ENCODE measurements at regions not wholly inside any gene's neighbourhood (a gene's known extent, or its start where the extent isn't known, plus 50 kb on each side); places are given as distances from the start of the nearest gene placed in this dataset.
"Not testable (repeated sequence)": the region's sequence is repeated elsewhere in the genome, so short reads cannot be mapped to it uniquely, and the experiment has no call there.

GRCh38 chr6:125585470-125585869 is 164.0 kb upstream of the HEY2 start:
- DNase-seq (ENCODE audit: low spot score in 2 of 2) = no peak
- intact Hi-C loops (cut with DNase I; ENCODE audit: low total_unique reads) = no loop called here
- no peak overlapping the region for H3K4me3 ChIP-seq (ENCODE audit: low read depth, poor library complexity, severe bottlenecking)
- 88 to 93% methylated on average over 4 of the region's 4 CpGs for WGBS, 2 donors
- TF ChIP-seq CTCF (IDR thresholded peaks at IDR 0.05) = no peak
- TF ChIP-seq POLR2A (IDR thresholded peaks at IDR 0.05) = no peak

GRCh38 chr6:125586074-125586473 is 163.4 kb upstream of the HEY2 start:
- no peak for DNase-seq (ENCODE audit: low spot score in 2 of 2)
- no peak for TF ChIP-seq CTCF (IDR thresholded peaks at IDR 0.05)
- no peak for TF ChIP-seq POLR2A (IDR thresholded peaks at IDR 0.05)
- intact Hi-C loops (cut with DNase I; ENCODE audit: low total_unique reads) = no loop called here
- 84 to 93% methylated on average over 3 of the region's 3 CpGs for WGBS, 2 donors
- H3K4me3 ChIP-seq (ENCODE audit: low read depth, poor library complexity, severe bottlenecking) = no peak overlapping the region

GRCh38 chr6:125586605-125587004 is 162.8 kb upstream of the HEY2 start:
- WGBS, 2 donors = 95 to 100% methylated on average over 1 of the region's 1 CpG

GRCh38 chr6:125587666-125588632 is 161.5 kb upstream of the HEY2 start:
- no peak for TF ChIP-seq CTCF (IDR thresholded peaks at IDR 0.05)
- no peak for TF ChIP-seq POLR2A (IDR thresholded peaks at IDR 0.05)
- WGBS, 2 donors = 75 to 79% methylated on average over 11 of the region's 11 CpGs
- intact Hi-C loops (cut with DNase I; ENCODE audit: low total_unique reads) = no loop called here
- no peak for DNase-seq (ENCODE audit: low spot score in 2 of 2)
- H3K4me3 ChIP-seq (ENCODE audit: low read depth, poor library complexity, severe bottlenecking) = no peak overlapping the region

More at GRCh38 chr6:125586605-125587004, 162.8 kb upstream of the HEY2 start:
- TF ChIP-seq CTCF (IDR thresholded peaks at IDR 0.05) = no peak
- no peak for TF ChIP-seq POLR2A (IDR thresholded peaks at IDR 0.05)
- H3K4me3 ChIP-seq (ENCODE audit: low read depth, poor library complexity, severe bottlenecking) = no peak overlapping the region
- intact Hi-C loops (cut with DNase I; ENCODE audit: low total_unique reads) = no loop called here
- DNase-seq (ENCODE audit: low spot score in 2 of 2) = no peak

GRCh38 chr6:125591796-125592195 is 157.6 kb upstream of the HEY2 start:
- WGBS, 2 donors = 77 to 90% methylated on average over 3 of the region's 3 CpGs
- intact Hi-C loops (cut with DNase I; ENCODE audit: low total_unique reads); DNase-seq (ENCODE audit: low spot score in 2 of 2); H3K4me3 ChIP-seq (ENCODE audit: low read depth, poor library complexity, severe bottlenecking): not testable (repeated sequence)

GRCh38 chr6:125593746-125594145 is 155.7 kb upstream of the HEY2 start:
- intact Hi-C loops (cut with DNase I; ENCODE audit: low total_unique reads) = no loop called here
- TF ChIP-seq POLR2A (IDR thresholded peaks at IDR 0.05) (no peak), CTCF (IDR thresholded peaks at IDR 0.05) (no peak)
- DNase-seq (ENCODE audit: low spot score in 2 of 2) = no peak
- H3K4me3 ChIP-seq (ENCODE audit: low read depth, poor library complexity, severe bottlenecking) = no peak overlapping the region

Measured in lower leg skin (tissue), 4 donors.